ENCODE measurements at regions not wholly inside any gene's neighbourhood (a gene's known extent, or its start where the extent isn't known, plus 50 kb on each side); places are given as distances from the start of the nearest gene placed in this dataset.

DNA sequence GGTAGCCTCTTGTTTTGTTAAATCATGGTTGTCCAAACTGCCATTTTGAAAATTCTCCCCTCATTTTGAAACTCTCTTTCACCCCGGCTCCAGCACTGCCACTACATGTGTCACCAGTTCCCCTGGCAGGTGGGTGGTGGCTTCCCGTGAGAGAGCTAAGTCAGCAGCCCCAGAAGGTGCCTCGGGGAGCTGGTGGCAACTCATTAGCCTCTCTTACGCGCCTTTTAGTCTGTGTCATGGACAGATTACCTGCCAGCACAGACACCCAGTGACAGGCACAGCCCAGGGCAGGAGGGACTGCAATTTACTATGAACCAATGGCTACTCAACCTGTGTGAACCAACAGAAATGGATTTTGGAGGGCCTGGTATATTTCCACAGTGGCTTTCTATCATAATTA lies 147.1 kb upstream of the SASH1 start:
- Histone ChIP-seq H3K4me3 (ENCODE audit: low read length) (no peak overlapping the region), H3K4me1 (ENCODE audit: insufficient read depth, low read length) (peaks cover 4% of the 10 kb centered on the region), H3K27ac (ENCODE audit: low read depth in 1 of 2, low read length in 2 of 2) (no peak overlapping the region), H3K9me3 (ENCODE audit: control insufficient read depth in 1 of 2, insufficient read depth in 1 of 2, low read length in 2 of 2) (no peaks in the 10 kb centered on the region), H3K27me3 (ENCODE audit: control insufficient read depth in 1 of 2, insufficient read depth in 2 of 2, low read length in 2 of 2) (peaks cover 35 to 40% of the 10 kb centered on the region in 2 experiments), H3K36me3 (ENCODE audit: insufficient read depth, low read length) (no peaks in the 10 kb centered on the region)
- CTCF ChIA-PET, result no interaction called here
- DNase-seq (no peak), ATAC-seq (ENCODE audit: poor library complexity) (no peak)
- Mint-ChIP-seq H3K36me3 (ENCODE audit: low read depth) (no peaks in the 10 kb centered on the region), H3K27me3 (peaks cover 80% of the 10 kb centered on the region), H3K4me1 (ENCODE audit: low read depth) (peaks cover 4% of the 10 kb centered on the region), H3K9me3 (no peaks in the 10 kb centered on the region), H3K27ac (no peak overlapping the region), H3K4me3 (no peak overlapping the region)
- POLR2A ChIA-PET, result no interaction called here
- intact Hi-C loops (cut with DNase I, micrococcal nuclease), result no loop called here
- TF ChIP-seq, protein P1, sequence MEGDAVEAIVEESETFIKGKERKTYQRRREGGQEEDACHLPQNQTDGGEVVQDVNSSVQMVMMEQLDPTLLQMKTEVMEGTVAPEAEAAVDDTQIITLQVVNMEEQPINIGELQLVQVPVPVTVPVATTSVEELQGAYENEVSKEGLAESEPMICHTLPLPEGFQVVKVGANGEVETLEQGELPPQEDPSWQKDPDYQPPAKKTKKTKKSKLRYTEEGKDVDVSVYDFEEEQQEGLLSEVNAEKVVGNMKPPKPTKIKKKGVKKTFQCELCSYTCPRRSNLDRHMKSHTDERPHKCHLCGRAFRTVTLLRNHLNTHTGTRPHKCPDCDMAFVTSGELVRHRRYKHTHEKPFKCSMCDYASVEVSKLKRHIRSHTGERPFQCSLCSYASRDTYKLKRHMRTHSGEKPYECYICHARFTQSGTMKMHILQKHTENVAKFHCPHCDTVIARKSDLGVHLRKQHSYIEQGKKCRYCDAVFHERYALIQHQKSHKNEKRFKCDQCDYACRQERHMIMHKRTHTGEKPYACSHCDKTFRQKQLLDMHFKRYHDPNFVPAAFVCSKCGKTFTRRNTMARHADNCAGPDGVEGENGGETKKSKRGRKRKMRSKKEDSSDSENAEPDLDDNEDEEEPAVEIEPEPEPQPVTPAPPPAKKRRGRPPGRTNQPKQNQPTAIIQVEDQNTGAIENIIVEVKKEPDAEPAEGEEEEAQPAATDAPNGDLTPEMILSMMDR (IDR thresholded peaks at IDR 0.05), result no peak

DNA sequence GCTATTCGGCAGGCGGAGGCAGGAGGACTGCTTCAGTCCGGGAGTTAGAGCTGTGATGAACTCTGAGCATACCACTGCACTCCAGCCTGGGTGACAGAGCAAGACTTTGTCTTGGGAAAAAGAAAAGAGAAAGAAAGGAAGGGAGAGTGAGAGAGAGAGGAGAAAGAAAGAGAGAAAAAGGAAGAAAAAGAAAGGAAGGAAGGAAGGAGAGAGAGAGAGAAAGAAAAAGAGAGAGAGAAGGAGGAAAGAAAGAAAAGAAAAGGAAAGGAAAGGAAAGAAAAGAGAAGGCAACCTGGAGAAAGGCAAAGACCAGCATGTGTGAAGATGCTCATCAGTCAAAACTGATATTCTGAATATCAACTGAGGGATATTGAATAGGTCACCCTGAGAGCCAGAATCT lies 143.1 kb upstream of the SASH1 start:
- Mint-ChIP-seq H3K27ac (no peak overlapping the region), H3K27me3 (peaks cover 88% of the 10 kb centered on the region), H3K9me3 (no peaks in the 10 kb centered on the region), H3K36me3 (ENCODE audit: low read depth) (no peaks in the 10 kb centered on the region), H3K4me1 (ENCODE audit: low read depth) (peaks cover 41% of the 10 kb centered on the region), H3K4me3 (no peak overlapping the region)
- ChIA-PET CTCF (no interaction called here), POLR2A (no interaction called here)
- H3K27ac ChIP-seq (ENCODE audit: low read depth in 1 of 2, low read length in 2 of 2), result no peak overlapping the region
- H3K4me3 ChIP-seq (ENCODE audit: low read length), result no peak overlapping the region
- peaks cover 0 to 6% of the 10 kb centered on the region in 2 experiments for H3K9me3 ChIP-seq (ENCODE audit: control insufficient read depth in 1 of 2, insufficient read depth in 1 of 2, low read length in 2 of 2)
- DNase-seq (no peak), ATAC-seq (ENCODE audit: poor library complexity) (no peak)
- H3K4me1 ChIP-seq (ENCODE audit: insufficient read depth, low read length), result peaks cover 16% of the 10 kb centered on the region
- TF ChIP-seq, protein P1 (IDR thresholded peaks at IDR 0.05), result no peak
- peaks cover 45 to 47% of the 10 kb centered on the region in 2 experiments for H3K27me3 ChIP-seq (ENCODE audit: control insufficient read depth in 1 of 2, insufficient read depth in 2 of 2, low read length in 2 of 2)
- H3K36me3 ChIP-seq (ENCODE audit: insufficient read depth, low read length), result no peaks in the 10 kb centered on the region
- intact Hi-C loops (cut with DNase I, micrococcal nuclease), result no loop called here

DNA sequence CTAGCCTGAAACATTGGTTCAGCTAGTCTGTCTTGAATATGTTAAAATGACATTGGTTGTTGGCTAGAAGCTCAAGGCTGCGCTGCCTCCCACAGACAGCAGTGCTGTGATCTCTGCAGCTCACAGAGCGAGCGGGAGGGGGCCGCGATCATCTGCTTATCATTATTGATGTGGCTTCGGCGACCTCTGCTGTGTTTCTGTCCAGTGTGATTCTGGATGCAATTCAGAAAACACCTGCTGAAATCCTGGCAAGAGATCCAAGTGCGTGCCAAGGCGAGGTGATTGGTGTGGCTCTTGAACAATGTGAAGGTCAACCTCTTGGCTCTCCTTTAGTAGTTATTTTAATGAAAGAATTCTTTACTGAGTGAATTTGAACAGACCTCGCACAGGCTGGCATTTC lies 142.3 kb upstream of the SASH1 start:
- TF ChIP-seq, protein P1 (IDR thresholded peaks at IDR 0.05), result no peak

More for the DNA sequence above, 142.3 kb upstream of the SASH1 start:
- H3K27me3 Mint-ChIP-seq, result peaks cover 92% of the 10 kb centered on the region
- H3K27ac Mint-ChIP-seq, result no peak overlapping the region
- Histone ChIP-seq H3K27me3 (ENCODE audit: control insufficient read depth in 1 of 2, insufficient read depth in 2 of 2, low read length in 2 of 2) (peaks cover 41 to 44% of the 10 kb centered on the region in 2 experiments), H3K36me3 (ENCODE audit: insufficient read depth, low read length) (no peaks in the 10 kb centered on the region), H3K27ac (ENCODE audit: low read depth in 1 of 2, low read length in 2 of 2) (no peak overlapping the region), H3K4me1 (ENCODE audit: insufficient read depth, low read length) (peaks cover 22% of the 10 kb centered on the region), H3K4me3 (ENCODE audit: low read length) (no peak overlapping the region), H3K9me3 (ENCODE audit: control insufficient read depth in 1 of 2, insufficient read depth in 1 of 2, low read length in 2 of 2) (peaks cover 0 to 6% of the 10 kb centered on the region in 2 experiments)
- DNase-seq (no peak), ATAC-seq (ENCODE audit: poor library complexity) (no peak)
- intact Hi-C loops (cut with DNase I, micrococcal nuclease), result no loop called here
- CTCF ChIA-PET, result no interaction called here
- peaks cover 48% of the 10 kb centered on the region for H3K4me1 Mint-ChIP-seq (ENCODE audit: low read depth)
- no peak overlapping the region for H3K4me3 Mint-ChIP-seq
- no peaks in the 10 kb centered on the region for H3K9me3 Mint-ChIP-seq
- POLR2A ChIA-PET, result no interaction called here
- no peaks in the 10 kb centered on the region for H3K36me3 Mint-ChIP-seq (ENCODE audit: low read depth)

All from CD4-positive, alpha-beta T cell (primary cell).